ENCODE measurements at regions not wholly inside any gene's neighbourhood (a gene's known extent, or its start where the extent isn't known, plus 50 kb on each side); places are given as distances from the start of the nearest gene placed in this dataset.

DNA sequence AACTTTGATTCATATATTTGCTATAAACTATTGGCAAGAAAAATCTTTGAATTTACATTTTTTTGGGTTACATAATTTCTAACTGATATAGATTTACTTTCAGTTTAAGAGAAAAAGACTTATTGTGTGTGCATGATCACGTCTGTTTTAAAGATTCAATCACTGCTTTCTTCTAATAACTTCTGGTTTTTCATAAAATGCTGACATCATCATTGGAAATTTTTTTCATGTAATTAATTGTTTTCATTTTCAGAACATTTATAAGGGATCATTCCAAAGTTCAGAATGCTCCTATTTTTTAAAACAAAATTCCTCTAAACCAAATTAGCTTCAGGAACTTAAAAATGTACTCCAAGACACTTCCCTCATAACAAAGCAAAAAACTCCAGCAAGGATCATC, 500.7 kb upstream of the GBE1 start:
- TF ChIP-seq, protein P1, sequence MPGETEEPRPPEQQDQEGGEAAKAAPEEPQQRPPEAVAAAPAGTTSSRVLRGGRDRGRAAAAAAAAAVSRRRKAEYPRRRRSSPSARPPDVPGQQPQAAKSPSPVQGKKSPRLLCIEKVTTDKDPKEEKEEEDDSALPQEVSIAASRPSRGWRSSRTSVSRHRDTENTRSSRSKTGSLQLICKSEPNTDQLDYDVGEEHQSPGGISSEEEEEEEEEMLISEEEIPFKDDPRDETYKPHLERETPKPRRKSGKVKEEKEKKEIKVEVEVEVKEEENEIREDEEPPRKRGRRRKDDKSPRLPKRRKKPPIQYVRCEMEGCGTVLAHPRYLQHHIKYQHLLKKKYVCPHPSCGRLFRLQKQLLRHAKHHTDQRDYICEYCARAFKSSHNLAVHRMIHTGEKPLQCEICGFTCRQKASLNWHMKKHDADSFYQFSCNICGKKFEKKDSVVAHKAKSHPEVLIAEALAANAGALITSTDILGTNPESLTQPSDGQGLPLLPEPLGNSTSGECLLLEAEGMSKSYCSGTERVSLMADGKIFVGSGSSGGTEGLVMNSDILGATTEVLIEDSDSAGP (CRISPR knock-in tag; IDR thresholded peaks at IDR 0.05): no peak
- TF ChIP-seq, protein P2, sequence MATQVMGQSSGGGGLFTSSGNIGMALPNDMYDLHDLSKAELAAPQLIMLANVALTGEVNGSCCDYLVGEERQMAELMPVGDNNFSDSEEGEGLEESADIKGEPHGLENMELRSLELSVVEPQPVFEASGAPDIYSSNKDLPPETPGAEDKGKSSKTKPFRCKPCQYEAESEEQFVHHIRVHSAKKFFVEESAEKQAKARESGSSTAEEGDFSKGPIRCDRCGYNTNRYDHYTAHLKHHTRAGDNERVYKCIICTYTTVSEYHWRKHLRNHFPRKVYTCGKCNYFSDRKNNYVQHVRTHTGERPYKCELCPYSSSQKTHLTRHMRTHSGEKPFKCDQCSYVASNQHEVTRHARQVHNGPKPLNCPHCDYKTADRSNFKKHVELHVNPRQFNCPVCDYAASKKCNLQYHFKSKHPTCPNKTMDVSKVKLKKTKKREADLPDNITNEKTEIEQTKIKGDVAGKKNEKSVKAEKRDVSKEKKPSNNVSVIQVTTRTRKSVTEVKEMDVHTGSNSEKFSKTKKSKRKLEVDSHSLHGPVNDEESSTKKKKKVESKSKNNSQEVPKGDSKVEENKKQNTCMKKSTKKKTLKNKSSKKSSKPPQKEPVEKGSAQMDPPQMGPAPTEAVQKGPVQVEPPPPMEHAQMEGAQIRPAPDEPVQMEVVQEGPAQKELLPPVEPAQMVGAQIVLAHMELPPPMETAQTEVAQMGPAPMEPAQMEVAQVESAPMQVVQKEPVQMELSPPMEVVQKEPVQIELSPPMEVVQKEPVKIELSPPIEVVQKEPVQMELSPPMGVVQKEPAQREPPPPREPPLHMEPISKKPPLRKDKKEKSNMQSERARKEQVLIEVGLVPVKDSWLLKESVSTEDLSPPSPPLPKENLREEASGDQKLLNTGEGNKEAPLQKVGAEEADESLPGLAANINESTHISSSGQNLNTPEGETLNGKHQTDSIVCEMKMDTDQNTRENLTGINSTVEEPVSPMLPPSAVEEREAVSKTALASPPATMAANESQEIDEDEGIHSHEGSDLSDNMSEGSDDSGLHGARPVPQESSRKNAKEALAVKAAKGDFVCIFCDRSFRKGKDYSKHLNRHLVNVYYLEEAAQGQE (IDR thresholded peaks at IDR 0.05; ENCODE audit: borderline replicate concordance): no peak
- TF ChIP-seq, protein P2 (CRISPR knock-in tag; IDR thresholded peaks at IDR 0.05; ENCODE audit: low read depth): no peak
- TF ChIP-seq ZNF274 (IDR thresholded peaks at IDR 0.05; ENCODE audit: borderline replicate concordance, low read depth, low read length) (no peak), TCF7 (IDR thresholded peaks at IDR 0.05; ENCODE audit: borderline replicate concordance) (no peak), EZH2 (IDR thresholded peaks at IDR 0.05; ENCODE audit: borderline replicate concordance, low read depth, low read length) (no peak), GATA2 (CRISPR knock-in tag; IDR thresholded peaks at IDR 0.05) (no peak)
